ENCODE measurements at regions not wholly inside any gene's neighbourhood (a gene's known extent, or its start where the extent isn't known, plus 50 kb on each side); places are given as distances from the start of the nearest gene placed in this dataset.

DNA sequence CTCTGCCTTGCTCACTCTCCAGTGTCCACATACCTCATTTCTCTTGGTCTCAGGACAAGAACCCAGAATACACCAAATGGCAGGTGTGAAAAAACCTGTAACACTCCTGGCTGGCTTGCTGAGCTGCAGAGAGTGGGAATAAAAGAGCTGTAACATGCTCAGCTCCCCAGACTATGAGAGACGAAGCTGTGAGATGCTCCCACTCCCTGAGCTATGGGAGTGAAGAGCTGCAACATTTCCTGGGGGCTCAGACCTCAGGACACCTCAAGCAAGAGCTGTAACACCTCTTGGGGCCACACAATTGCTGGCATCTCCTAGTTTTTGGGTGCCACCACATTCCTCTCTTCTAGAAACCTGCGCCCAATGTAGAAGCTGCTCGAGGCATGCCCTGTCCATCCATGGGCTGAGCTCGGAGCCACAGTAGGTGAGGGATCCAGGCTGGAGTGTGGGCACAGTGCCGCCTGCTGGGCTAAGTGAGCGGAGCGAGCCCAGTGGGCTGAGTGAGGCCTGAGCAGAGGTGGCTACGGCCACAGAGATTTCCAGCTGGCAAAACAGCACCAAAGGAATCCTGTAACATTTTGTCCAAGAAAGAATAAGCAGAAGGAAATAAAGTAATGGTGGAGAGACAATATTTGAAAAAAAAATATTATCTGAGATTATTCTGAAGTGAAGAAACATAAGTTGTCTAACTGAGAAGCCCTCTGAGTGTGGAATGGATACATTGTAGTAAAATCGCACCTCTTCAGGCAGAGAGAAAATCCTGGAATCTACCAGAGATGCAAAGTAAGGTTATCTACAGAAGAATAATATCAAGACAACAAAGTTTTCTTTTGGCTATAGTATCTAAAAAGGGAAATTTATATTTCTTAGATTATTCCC lies 186.2 kb upstream of the PCDH9 start:
- TF ChIP-seq CTCF (IDR thresholded peaks at IDR 0.05), result peak in 1 of 6 experiments; percentile 8
- TF ChIP-seq POLR2A (IDR thresholded peaks at IDR 0.05), result no peak
